GM21390 (cell line): ENCODE measurements at regions not wholly inside any gene's neighbourhood (a gene's known extent, or its start where the extent isn't known, plus 50 kb on each side); places are given as distances from the start of the nearest gene placed in this dataset.
A peak's percentile ranks its signal among the peaks of the same experiment; 100 is the strongest.

ENCODE experiments used
- ATAC-seq: cut with Tn5 transposase; IDR thresholded peaks from one replicate; pipeline ENCODE4 v1.9.1; 2021; ENCODE audit not compliant: unreplicated experiment

GRCh38 chr5:42898760-42899159, 87.1 kb upstream of the SELENOP start:
- ATAC-seq, result no peak

GRCh38 chr5:42896523-42896922, 84.8 kb upstream of the SELENOP start:
- ATAC-seq, result no peak

- ATAC-seq, result no peak
These were observed 82.4 kb upstream of the SELENOP start for GRCh38 chr5:42894057-42894456.

GRCh38 chr5:42889311-42889933, 77.7 kb upstream of the SELENOP start:
- peak; percentile 93 for ATAC-seq

- no peak for ATAC-seq
These were observed 77.1 kb upstream of the SELENOP start for GRCh38 chr5:42888771-42889170.

GRCh38 chr5:42887575-42887974, 75.9 kb upstream of the SELENOP start:
- no peak for ATAC-seq

GRCh38 chr5:42887097-42887496, 75.4 kb upstream of the SELENOP start:
- no peak for ATAC-seq

- ATAC-seq, result no peak
These were observed 74.9 kb upstream of the SELENOP start for GRCh38 chr5:42886635-42887034.

GRCh38 chr5:42884326-42884725, 72.6 kb upstream of the SELENOP start:
- ATAC-seq, result no peak

- no peak for ATAC-seq
These were observed 69.9 kb upstream of the SELENOP start for GRCh38 chr5:42881416-42882117.

- ATAC-seq, result no peak
These were observed 68.9 kb upstream of the SELENOP start for GRCh38 chr5:42880496-42881150.

- no peak for ATAC-seq
These were observed 67.6 kb upstream of the SELENOP start for GRCh38 chr5:42879291-42879690.

- ATAC-seq, result no peak
These were observed 66.9 kb upstream of the SELENOP start for GRCh38 chr5:42878550-42878949.

- ATAC-seq, result no peak
These were observed 66.3 kb upstream of the SELENOP start for GRCh38 chr5:42878041-42878440.

GRCh38 chr5:42877431-42877830, 65.7 kb upstream of the SELENOP start:
- ATAC-seq, result no peak

GRCh38 chr5:42876375-42876844, 64.7 kb upstream of the SELENOP start:
- no peak for ATAC-seq

GRCh38 chr5:42875785-42876374, 64.2 kb upstream of the SELENOP start:
- no peak for ATAC-seq

- ATAC-seq, result no peak
These were observed 63.5 kb upstream of the SELENOP start for GRCh38 chr5:42875211-42875610.

- ATAC-seq, result no peak
These were observed 63.0 kb upstream of the SELENOP start for GRCh38 chr5:42874621-42875198.

- no peak for ATAC-seq
These were observed 61.2 kb upstream of the SELENOP start for GRCh38 chr5:42872865-42873264.

GRCh38 chr5:42870882-42871418, 59.3 kb upstream of the SELENOP start:
- ATAC-seq, result no peak
